ENCODE measurements at regions not wholly inside any gene's neighbourhood (a gene's known extent, or its start where the extent isn't known, plus 50 kb on each side); places are given as distances from the start of the nearest gene placed in this dataset.
"Not testable (repeated sequence)": the region's sequence is repeated elsewhere in the genome, so short reads cannot be mapped to it uniquely, and the experiment has no call there.

- no peaks in the 10 kb centered on the region for H3K4me1 Mint-ChIP-seq
- Histone ChIP-seq H3K9me3 (ENCODE audit: control insufficient read depth in 1 of 2, low read length in 2 of 2) (no peaks in the 10 kb centered on the region), H3K27ac (ENCODE audit: low read depth, low read length) (no peak overlapping the region), H3K36me3 (ENCODE audit: insufficient read depth, low read length) (no peaks in the 10 kb centered on the region), H3K4me3 (ENCODE audit: low read length in 2 of 2) (no peak overlapping the region), H3K4me1 (ENCODE audit: insufficient read depth, low read length) (no peaks in the 10 kb centered on the region), H3K27me3 (ENCODE audit: insufficient read depth, low read length) (no peaks in the 10 kb centered on the region)
- DNase-seq: no peak
- CTCF ChIA-PET (ENCODE audit: partially characterized antibody): no interaction called here
- H3K27me3 Mint-ChIP-seq: peaks cover 2 to 16% of the 10 kb centered on the region in 2 donors
- H3K9me3 Mint-ChIP-seq: peaks cover 0 to 19% (median 13%) of the 10 kb centered on the region in 8 donors
- peaks cover 0 to 6% of the 10 kb centered on the region in 2 donors for H3K36me3 Mint-ChIP-seq
- intact Hi-C loops (cut with micrococcal nuclease): no loop called here
- POLR2A ChIA-PET (ENCODE audit: partially characterized antibody): no interaction called here
- no peak overlapping the region for H3K27ac Mint-ChIP-seq
- H3K4me3 Mint-ChIP-seq: no peak overlapping the region
These were observed 90.7 kb downstream of the SAMD9 start for GRCh38 chr7:93027044-93027443.

- no peaks in the 10 kb centered on the region for H3K4me1 ChIP-seq (ENCODE audit: insufficient read depth, low read length)
- H3K36me3 ChIP-seq (ENCODE audit: insufficient read depth, low read length): no peaks in the 10 kb centered on the region
- POLR2A ChIA-PET (ENCODE audit: partially characterized antibody): no interaction called here
- Mint-ChIP-seq H3K36me3 (peaks cover 0 to 6% of the 10 kb centered on the region in 2 donors), H3K4me1 (no peaks in the 10 kb centered on the region), H3K9me3 (peaks cover 0 to 13% (median 7%) of the 10 kb centered on the region in 8 donors), H3K4me3 (no peak overlapping the region), H3K27me3 (peaks cover 2 to 16% of the 10 kb centered on the region in 2 donors), H3K27ac (no peak overlapping the region)
- H3K4me3 ChIP-seq (ENCODE audit: low read length in 2 of 2): no peak overlapping the region
- CTCF ChIA-PET (ENCODE audit: partially characterized antibody): no interaction called here
- H3K27me3 ChIP-seq (ENCODE audit: insufficient read depth, low read length): no peaks in the 10 kb centered on the region
- H3K9me3 ChIP-seq (ENCODE audit: control insufficient read depth in 1 of 2, low read length in 2 of 2): no peaks in the 10 kb centered on the region
- H3K27ac ChIP-seq (ENCODE audit: low read depth, low read length): no peak overlapping the region
- intact Hi-C loops (cut with micrococcal nuclease): no loop called here
- no peak for DNase-seq
These were observed 91.4 kb downstream of the SAMD9 start for GRCh38 chr7:93026425-93026824.

GRCh38 chr7:93025389-93025788 is 92.4 kb downstream of the SAMD9 start:
- Mint-ChIP-seq H3K4me3 (no peak overlapping the region), H3K9me3 (peaks cover 0 to 4% (median 0%) of the 10 kb centered on the region in 8 donors), H3K4me1 (no peaks in the 10 kb centered on the region), H3K27me3 (peaks cover 2 to 16% of the 10 kb centered on the region in 2 donors), H3K36me3 (peaks cover 0 to 1% of the 10 kb centered on the region in 2 donors), H3K27ac (no peak overlapping the region)
- CTCF ChIA-PET (ENCODE audit: partially characterized antibody): no interaction called here
- H3K4me3 ChIP-seq (ENCODE audit: low read length in 2 of 2): no peak overlapping the region
- H3K27me3 ChIP-seq (ENCODE audit: insufficient read depth, low read length): no peaks in the 10 kb centered on the region
- POLR2A ChIA-PET (ENCODE audit: partially characterized antibody): no interaction called here
- intact Hi-C loops (cut with micrococcal nuclease): no loop called here
- H3K9me3 ChIP-seq (ENCODE audit: control insufficient read depth in 1 of 2, low read length in 2 of 2): no peaks in the 10 kb centered on the region
- H3K27ac ChIP-seq (ENCODE audit: low read depth, low read length): no peak overlapping the region
- H3K36me3 ChIP-seq (ENCODE audit: insufficient read depth, low read length): no peaks in the 10 kb centered on the region
- DNase-seq: no peak
- no peaks in the 10 kb centered on the region for H3K4me1 ChIP-seq (ENCODE audit: insufficient read depth, low read length)

GRCh38 chr7:93022931-93023478 is 94.8 kb downstream of the SAMD9 start:
- H3K4me1 Mint-ChIP-seq; intact Hi-C loops (cut with micrococcal nuclease); H3K27ac ChIP-seq (ENCODE audit: low read depth, low read length); H3K27ac Mint-ChIP-seq; H3K9me3 Mint-ChIP-seq; H3K27me3 ChIP-seq (ENCODE audit: insufficient read depth, low read length); H3K4me3 ChIP-seq (ENCODE audit: low read length in 2 of 2); H3K36me3 ChIP-seq (ENCODE audit: insufficient read depth, low read length); POLR2A ChIA-PET (ENCODE audit: partially characterized antibody); H3K36me3 Mint-ChIP-seq; DNase-seq; CTCF ChIA-PET (ENCODE audit: partially characterized antibody); H3K4me1 ChIP-seq (ENCODE audit: insufficient read depth, low read length); H3K4me3 Mint-ChIP-seq; H3K9me3 ChIP-seq (ENCODE audit: control insufficient read depth in 1 of 2, low read length in 2 of 2): not testable (repeated sequence)
- H3K27me3 Mint-ChIP-seq: peaks cover 0 to 14% of the 10 kb centered on the region in 2 donors

GRCh38 chr7:93021748-93022147 is 96.0 kb downstream of the SAMD9 start:
- Mint-ChIP-seq H3K27me3 (peaks cover 0 to 10% of the 10 kb centered on the region in 2 donors), H3K36me3 (no peaks in the 10 kb centered on the region), H3K4me1 (no peaks in the 10 kb centered on the region), H3K27ac (no peak overlapping the region), H3K4me3 (no peak overlapping the region), H3K9me3 (no peaks in the 10 kb centered on the region)
- no peak overlapping the region for H3K27ac ChIP-seq (ENCODE audit: low read depth, low read length)
- H3K4me1 ChIP-seq (ENCODE audit: insufficient read depth, low read length): no peaks in the 10 kb centered on the region
- no peak for DNase-seq
- no peaks in the 10 kb centered on the region for H3K9me3 ChIP-seq (ENCODE audit: control insufficient read depth in 1 of 2, low read length in 2 of 2)
- no peak overlapping the region for H3K4me3 ChIP-seq (ENCODE audit: low read length in 2 of 2)
- no peaks in the 10 kb centered on the region for H3K36me3 ChIP-seq (ENCODE audit: insufficient read depth, low read length)
- intact Hi-C loops (cut with micrococcal nuclease): no loop called here
- POLR2A ChIA-PET (ENCODE audit: partially characterized antibody): no interaction called here
- no peaks in the 10 kb centered on the region for H3K27me3 ChIP-seq (ENCODE audit: insufficient read depth, low read length)
- CTCF ChIA-PET (ENCODE audit: partially characterized antibody): no interaction called here

- Mint-ChIP-seq H3K4me1 (no peaks in the 10 kb centered on the region), H3K36me3 (no peaks in the 10 kb centered on the region), H3K27me3 (no peaks in the 10 kb centered on the region), H3K4me3 (no peak overlapping the region), H3K9me3 (no peaks in the 10 kb centered on the region), H3K27ac (no peak overlapping the region)
- ChIA-PET CTCF (ENCODE audit: partially characterized antibody) (no interaction called here), POLR2A (ENCODE audit: partially characterized antibody) (no interaction called here)
- no peaks in the 10 kb centered on the region for H3K4me1 ChIP-seq (ENCODE audit: insufficient read depth, low read length)
- H3K4me3 ChIP-seq (ENCODE audit: low read length in 2 of 2): no peak overlapping the region
- intact Hi-C loops (cut with micrococcal nuclease): no loop called here
- no peaks in the 10 kb centered on the region for H3K36me3 ChIP-seq (ENCODE audit: insufficient read depth, low read length)
- H3K9me3 ChIP-seq (ENCODE audit: control insufficient read depth in 1 of 2, low read length in 2 of 2): no peaks in the 10 kb centered on the region
- H3K27me3 ChIP-seq (ENCODE audit: insufficient read depth, low read length): no peaks in the 10 kb centered on the region
- no peak for DNase-seq
- no peak overlapping the region for H3K27ac ChIP-seq (ENCODE audit: low read depth, low read length)
These were observed 99.1 kb downstream of the SAMD9 start for GRCh38 chr7:93018716-93019115.

DNA sequence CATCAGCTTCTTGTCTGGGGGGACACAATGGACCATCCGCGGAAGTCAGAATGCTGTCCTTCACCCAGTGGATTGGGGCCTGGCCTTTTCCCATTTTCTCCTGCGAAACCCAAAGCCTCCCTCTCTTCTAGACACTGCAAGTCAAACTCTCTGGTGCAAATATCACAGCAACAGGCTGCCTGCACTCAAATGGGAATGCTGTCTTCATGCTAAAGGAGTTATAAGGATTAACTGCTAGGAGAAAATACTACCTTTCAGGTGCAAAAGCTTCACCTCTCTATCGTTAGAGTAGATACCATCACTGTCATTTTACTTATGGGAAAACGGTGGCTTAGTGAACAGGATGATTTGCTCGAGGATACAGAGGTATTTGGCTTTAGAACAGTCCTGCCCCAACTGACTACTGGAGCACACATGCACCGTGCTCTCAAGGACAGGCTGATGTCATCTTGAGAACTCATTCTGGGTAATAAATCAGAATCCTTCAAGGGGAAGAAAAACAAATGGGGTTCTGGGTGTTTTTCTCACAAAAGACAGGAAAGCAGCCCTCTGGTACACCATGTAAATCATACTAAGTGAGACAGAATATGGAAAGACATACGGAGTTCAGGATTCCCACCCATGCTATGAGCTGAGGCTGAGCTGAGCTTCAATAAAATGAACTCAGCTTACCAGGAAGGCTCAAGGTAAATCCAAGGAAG is 100.9 kb downstream of the SAMD9 start:
- Mint-ChIP-seq H3K27me3 (peaks cover 0 to 1% of the 10 kb centered on the region in 2 donors), H3K9me3 (no peaks in the 10 kb centered on the region), H3K27ac (no peak overlapping the region), H3K4me1 (no peaks in the 10 kb centered on the region), H3K36me3 (no peaks in the 10 kb centered on the region), H3K4me3 (no peak overlapping the region)
- ChIA-PET CTCF (ENCODE audit: partially characterized antibody) (no interaction called here), POLR2A (ENCODE audit: partially characterized antibody) (no interaction called here)
- H3K27ac ChIP-seq (ENCODE audit: low read depth, low read length): no peak overlapping the region
- DNase-seq: no peak
- H3K36me3 ChIP-seq (ENCODE audit: insufficient read depth, low read length): no peaks in the 10 kb centered on the region
- no peak overlapping the region for H3K4me3 ChIP-seq (ENCODE audit: low read length in 2 of 2)
- intact Hi-C loops (cut with micrococcal nuclease): no loop called here
- H3K27me3 ChIP-seq (ENCODE audit: insufficient read depth, low read length): no peaks in the 10 kb centered on the region
- no peaks in the 10 kb centered on the region for H3K9me3 ChIP-seq (ENCODE audit: control insufficient read depth in 1 of 2, low read length in 2 of 2)
- H3K4me1 ChIP-seq (ENCODE audit: insufficient read depth, low read length): no peaks in the 10 kb centered on the region
